Anterior cingulate cortex (tissue), 58 donors: ENCODE measurements at regions not wholly inside any gene's neighbourhood (a gene's known extent, or its start where the extent isn't known, plus 50 kb on each side); places are given as distances from the start of the nearest gene placed in this dataset.
"Not testable (repeated sequence)": the region's sequence is repeated elsewhere in the genome, so short reads cannot be mapped to it uniquely, and the experiment has no call there.

Source experiments
- DNase-seq, 58 donors: peaks; one replicate each; lab custom pipeline; 2025; lab: John Stamatoyannopoulos, UW

DNA sequence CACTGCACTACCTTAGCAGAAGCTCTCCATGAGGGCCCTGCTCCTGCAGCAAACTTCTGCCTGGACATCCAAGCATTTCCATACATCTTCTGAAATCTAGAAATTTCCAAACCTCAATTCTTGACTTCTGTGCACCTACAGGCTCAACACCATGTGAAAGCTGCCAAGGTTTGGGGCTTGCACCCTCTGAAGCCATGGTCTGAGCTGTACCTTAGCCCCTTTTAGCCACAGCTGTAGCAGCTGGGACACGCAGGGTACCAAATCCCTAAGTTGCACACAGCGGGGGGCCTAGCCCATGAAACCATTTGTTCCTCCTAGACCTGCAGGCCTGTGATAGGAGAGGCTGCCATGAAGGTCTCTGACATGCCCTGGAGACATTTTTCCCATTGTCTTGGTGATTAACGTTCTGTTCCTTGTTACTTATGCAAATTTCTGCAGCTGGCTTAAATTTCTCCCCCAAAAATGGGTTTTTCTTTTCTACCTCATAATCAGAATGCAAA lies 102.7 kb downstream of the EN1 start:
- DNase-seq: not testable (repeated sequence)

- peak in 1 of 58 donors; percentile 2 for DNase-seq
Observed at GRCh38 chr2:118738524-118739308, 108.7 kb downstream of the EN1 start.

DNA sequence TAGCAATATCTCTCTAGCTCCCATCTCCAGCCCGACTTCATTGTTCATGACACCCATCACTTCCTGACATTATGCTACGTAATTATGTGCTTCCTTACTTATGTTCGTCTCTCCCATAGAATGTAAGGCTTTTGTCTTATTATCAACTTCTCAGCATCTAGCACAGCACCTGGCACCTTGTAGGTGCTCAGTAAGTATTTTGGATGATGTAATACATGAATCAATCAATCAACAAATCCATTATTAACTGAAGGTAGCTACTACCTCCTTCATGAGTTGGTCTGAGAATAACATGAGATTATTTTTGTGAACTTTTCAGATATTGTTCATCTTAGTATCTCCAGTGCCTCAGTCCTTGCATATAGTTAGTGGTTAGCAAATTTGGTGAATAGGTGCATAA lies 109.3 kb downstream of the EN1 start:
- DNase-seq: no peak

GRCh38 chr2:118737684-118738083 lies 109.8 kb downstream of the EN1 start:
- no peak for DNase-seq

DNA sequence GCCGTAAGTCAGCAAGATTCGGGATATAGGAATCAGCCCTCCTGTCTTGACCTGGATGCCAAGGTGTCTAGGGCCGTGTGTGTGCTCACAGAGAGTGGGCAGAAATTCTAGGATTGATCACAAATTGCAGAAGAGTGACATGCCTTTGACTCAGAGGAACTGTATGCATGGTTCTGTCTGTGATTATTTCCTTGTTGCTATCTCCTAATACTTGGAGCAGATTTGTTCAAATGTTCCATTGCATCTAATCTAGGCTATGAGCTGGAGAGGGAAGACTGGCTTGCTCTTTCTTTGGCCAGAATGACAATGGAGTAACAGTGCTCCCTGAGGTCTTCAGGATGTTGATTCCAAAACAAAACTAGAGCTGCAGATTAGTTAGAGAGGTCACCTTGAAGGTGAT lies 115.0 kb downstream of the EN1 start:
- DNase-seq: no peak

DNA sequence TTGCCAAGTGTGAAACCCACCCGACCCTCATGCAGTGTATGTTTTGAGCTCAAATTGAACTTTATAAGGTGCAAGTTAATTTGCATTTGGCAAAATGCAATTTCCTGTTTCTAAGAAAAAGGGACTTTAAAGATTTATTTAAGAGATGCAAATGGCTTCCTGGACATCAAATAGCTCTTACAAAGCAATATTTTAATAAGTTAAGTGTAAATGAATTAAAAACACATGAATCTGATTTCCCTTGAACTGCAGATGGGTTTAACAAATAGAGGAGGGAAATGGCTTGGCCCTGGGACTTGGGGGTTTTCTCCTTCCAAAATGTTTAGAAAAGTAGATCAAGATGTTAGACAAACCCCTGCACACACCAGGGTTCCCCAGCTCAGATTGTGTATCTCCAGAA lies 116.0 kb downstream of the EN1 start:
- DNase-seq: no peak

DNA sequence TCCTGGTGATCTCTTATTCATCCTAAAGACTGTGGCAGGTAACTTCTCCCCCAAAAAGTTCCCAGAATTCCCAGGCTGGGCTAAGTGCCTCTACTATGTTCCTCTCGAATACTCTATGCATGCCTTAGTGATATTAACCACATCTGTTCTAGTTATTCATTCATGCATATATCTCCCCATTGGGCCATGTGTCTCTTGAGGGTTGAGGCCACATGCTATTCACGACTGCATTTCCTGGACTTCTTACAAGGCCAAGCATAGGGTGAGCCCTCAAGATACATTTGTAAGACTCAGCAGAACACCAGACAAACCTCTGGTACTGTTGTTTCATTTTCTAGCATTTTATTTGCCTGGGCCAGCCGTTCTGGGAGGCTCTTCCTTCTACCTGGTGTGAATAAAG lies 117.0 kb downstream of the EN1 start:
- no peak for DNase-seq

- no peak for DNase-seq
Observed at GRCh38 chr2:118729760-118730159, 117.7 kb downstream of the EN1 start.

DNA sequence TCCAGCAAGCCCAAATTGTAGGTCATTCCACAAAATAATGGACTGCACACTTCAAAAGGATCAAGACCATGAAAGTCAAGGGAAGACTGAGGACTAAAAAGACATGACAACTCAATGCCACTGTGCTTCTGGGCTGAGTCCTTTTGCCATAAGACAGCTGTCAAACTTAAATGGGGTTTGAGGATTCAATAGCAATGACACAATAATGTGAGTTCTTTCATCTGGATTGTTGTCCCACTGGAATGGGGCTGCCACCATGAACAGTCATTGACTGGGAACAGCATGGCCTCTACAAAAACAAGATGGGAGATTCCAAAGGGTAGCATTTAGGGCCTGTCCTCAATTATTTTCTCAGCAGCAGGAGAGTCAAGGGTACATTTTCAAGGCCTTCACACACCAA lies 118.5 kb downstream of the EN1 start:
- DNase-seq: no peak

- DNase-seq: no peak
Observed at GRCh38 chr2:118726821-118727220, 120.6 kb downstream of the EN1 start.

- DNase-seq: peak in 5 of 58 donors; percentile 2 to 8 (median 4)
Observed at GRCh38 chr2:118723394-118723793, 124.1 kb downstream of the EN1 start.

- no peak for DNase-seq
Observed at GRCh38 chr2:118722976-118723375, 124.5 kb downstream of the EN1 start.

DNA sequence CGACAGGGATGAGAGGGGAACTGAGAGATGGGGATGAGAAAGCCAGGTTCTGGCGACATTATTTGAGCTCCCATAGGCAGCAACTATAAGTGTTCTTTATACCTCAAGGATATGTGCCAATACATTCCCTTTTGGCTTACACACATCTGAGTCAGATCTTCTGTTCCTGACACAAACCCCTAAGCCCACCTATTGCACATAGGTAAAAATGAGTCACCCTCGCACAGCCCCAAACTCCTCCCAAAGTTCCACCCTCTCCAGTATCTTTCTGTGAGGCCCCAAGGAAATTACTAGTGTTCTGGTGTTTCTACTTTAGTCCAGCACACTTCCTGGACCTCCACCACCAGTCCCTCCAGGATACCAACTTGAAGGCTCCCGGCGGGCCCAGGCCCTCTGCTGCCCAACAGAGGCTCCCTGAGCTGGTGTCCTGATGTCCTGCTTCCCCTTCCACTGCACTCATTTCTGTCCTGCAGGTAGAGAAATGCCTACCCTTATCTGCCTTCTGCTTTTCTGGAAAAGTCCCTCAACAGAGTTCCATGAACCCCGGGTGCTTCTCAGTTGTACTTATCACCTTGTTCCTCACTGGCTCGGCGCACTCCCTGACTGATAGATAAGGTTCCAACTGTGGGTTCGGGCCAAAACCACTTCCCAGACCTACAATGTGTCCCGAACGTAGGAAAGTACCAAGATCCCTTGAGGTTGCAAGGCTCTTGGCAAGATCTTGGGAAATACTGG lies 125.5 kb downstream of the EN1 start:
- DNase-seq: no peak

GRCh38 chr2:118720866-118721265 lies 126.6 kb downstream of the EN1 start:
- DNase-seq: no peak

DNA sequence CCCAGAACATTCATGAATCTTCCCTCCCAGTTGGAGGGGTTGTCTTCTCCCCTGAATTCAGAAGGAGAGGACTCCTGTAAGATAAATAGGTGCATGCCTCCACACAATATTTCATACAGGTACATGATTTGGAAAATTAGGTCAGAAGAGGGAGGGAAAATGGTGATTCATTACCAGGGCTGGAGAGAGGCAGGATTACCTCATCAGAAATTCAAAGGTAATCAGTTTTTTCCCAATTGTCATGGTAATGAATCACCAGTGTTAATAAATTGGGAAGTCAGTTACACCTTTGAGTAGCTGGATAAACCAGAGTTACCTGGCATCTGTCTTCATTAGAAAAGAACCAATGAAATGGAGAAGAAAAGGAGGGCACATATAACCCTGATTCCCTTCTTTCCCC lies 128.5 kb downstream of the EN1 start:
- DNase-seq: no peak

DNA sequence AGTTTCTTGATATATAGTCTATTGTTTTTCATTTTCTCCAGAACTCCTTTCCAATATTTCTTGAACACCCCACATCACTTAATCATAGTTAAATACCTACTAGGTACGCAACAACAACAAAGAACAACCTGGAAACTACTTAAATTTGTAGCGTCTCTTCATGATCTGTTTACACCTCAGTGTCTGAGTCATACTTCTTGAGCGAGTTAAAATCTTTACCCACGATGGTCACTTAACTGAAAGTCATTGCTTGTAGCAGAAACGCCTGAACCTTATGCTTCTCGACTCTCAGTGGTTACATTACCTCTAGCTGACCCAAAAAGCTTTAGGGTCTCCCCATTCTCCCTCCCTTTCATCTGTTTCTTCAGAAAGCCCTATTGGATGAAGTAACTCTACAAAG lies 131.3 kb downstream of the EN1 start:
- no peak for DNase-seq

- no peak for DNase-seq
Observed at GRCh38 chr2:118714118-118714517, 133.3 kb downstream of the EN1 start.

GRCh38 chr2:118711603-118712002 lies 135.8 kb downstream of the EN1 start:
- DNase-seq: peak in 3 of 58 donors; percentile 5 to 12 (median 6)

GRCh38 chr2:118710481-118710880 lies 137.0 kb downstream of the EN1 start:
- DNase-seq: no peak

GRCh38 chr2:118709786-118710185 lies 137.7 kb downstream of the EN1 start:
- DNase-seq: no peak

GRCh38 chr2:118706844-118707243 lies 140.6 kb downstream of the EN1 start:
- DNase-seq: no peak

DNA sequence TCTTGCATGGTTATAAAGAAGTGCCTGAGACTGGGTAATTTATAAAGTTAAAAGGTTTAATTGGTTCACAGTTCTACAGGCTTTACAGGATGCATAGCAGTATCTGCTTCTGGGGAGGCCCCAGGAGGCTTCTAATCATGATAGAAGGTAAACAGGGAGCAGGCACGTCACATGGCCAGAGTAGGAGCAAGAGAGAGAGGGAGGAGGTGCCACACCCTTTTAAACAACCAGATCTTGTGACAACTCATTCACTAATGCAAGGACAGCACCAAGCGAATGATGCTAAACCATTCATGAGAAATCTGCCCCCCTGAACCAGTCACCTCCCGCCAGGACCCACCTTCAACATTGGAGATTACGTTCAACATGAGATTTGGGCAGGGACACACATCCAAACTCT lies 141.1 kb downstream of the EN1 start:
- DNase-seq: no peak
